BLaER1 treated with 17β-estradiol and CSF1 and Interleukin-3, amounts not matched to agents 10 nM and 100 nM (cell line): ENCODE measurements at regions not wholly inside any gene's neighbourhood (a gene's known extent, or its start where the extent isn't known, plus 50 kb on each side); places are given as distances from the start of the nearest gene placed in this dataset.

Source experiments
- H3K27ac ChIP-seq, 11 experiments: shearing (Covaris generic); formaldehyde crosslinking; 2 replicates each; pipeline ENCODE4 v1.8.1; 2022
- H3K27me3 ChIP-seq, 11 experiments: shearing (Covaris generic); formaldehyde crosslinking; 2 replicates each; pipeline ENCODE4 v1.8.1; 2022
- H3K36me3 ChIP-seq, 11 experiments: shearing (Covaris generic); formaldehyde crosslinking; 2 replicates each; pipeline ENCODE4 v1.8.1; 2022
- H3K4me1 ChIP-seq, 10 experiments: shearing (Covaris generic); formaldehyde crosslinking; 2 replicates each; pipeline ENCODE4 v1.8.1; 2022
- H3K4me2 ChIP-seq, 11 experiments: shearing (Covaris generic); formaldehyde crosslinking; 2 replicates each; pipeline ENCODE4 v1.8.1; 2022
- H3K4me3 ChIP-seq, 10 experiments: shearing (Covaris generic); formaldehyde crosslinking; 2 replicates each; pipeline ENCODE4 v1.8.1; 2022
- H3K9ac ChIP-seq, 11 experiments: shearing (Covaris generic); formaldehyde crosslinking; 2 replicates each; pipeline ENCODE4 v1.8.1; 2022
- H3K9me3 ChIP-seq, 11 experiments: shearing (Covaris generic); formaldehyde crosslinking; replicated peaks in 1 of 11; 2 replicates each; pipeline ENCODE4 v1.8.1; 2022
- H4K20me1 ChIP-seq, 11 experiments: shearing (Covaris generic); formaldehyde crosslinking; 2 replicates each; pipeline ENCODE4 v1.8.1; 2022
- Cebpa-rat ChIP-seq, 11 experiments: shearing (Covaris generic); IDR thresholded peaks; 2 replicates each; pipeline ENCODE4 v1.8.1; 2022

GRCh38 chr16:85177448-85177846 is 65.2 kb upstream of the CIBAR2 start:
- H3K27ac ChIP-seq: peak overlapping the region in 5 of 11 experiments; percentile 1 to 57 (median 40); a peak in 3 of 22 replicates
- TF ChIP-seq Cebpa-rat (IDR thresholded peaks at IDR 0.05): no peak
- peaks cover 0 to 41% (median 12%) of the 10 kb centered on the region in 11 experiments; a peak in 10 of 22 replicates for H4K20me1 ChIP-seq

DNA sequence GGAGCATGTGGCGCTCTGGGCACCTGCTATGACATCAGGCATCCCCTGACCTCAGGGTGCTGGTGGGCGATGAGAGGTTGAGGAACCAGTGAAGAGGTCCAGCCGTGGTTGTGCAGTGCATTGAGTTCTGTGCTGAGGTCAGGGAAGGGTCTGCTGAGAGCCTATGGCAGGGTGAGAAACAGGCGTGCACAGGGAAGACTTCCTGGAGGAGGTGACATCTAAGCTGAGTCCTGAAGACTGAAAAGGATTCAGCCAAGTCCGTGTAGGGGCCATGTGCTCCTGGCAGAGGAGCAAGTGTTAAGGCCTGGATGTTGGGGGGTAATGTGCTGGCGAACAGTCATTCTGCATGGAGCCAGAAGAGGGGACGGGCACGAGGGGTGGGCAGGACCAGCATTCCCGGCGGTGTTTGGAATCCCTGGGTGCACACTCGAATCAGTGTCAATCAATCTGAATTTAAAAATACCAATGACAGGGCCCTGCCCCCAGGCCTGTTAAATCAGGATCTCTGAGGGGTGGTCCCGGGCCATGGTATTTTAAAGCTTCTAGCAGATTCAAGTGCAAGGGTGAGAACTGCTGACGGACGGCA is 65.8 kb upstream of the CIBAR2 start:
- Histone ChIP-seq H4K20me1 (peaks cover 0 to 35% (median 10%) of the 10 kb centered on the region in 11 experiments; a peak in 10 of 22 replicates), H3K36me3 (no peaks in the 10 kb centered on the region), H3K4me2 (peak overlapping the region in 2 of 11 experiments; percentile 99; a peak in 2 of 22 replicates), H3K4me1 (peaks cover 31 to 49% (median 47%) of the 10 kb centered on the region in 10 experiments), H3K4me3 (no peak overlapping the region), H3K27me3 (peaks cover 0 to 7% (median 3%) of the 10 kb centered on the region in 11 experiments; a peak in 9 of 22 replicates), H3K9ac (no peak overlapping the region), H3K27ac (no peak overlapping the region; a peak in 1 of 22 replicates), H3K9me3 (peaks cover 0 to under 1% (median 0%) of the 10 kb centered on the region in 11 experiments; a peak in 1 of 22 replicates)
- no peak for TF ChIP-seq Cebpa-rat (IDR thresholded peaks at IDR 0.05)

More at GRCh38 chr16:85177448-85177846, 65.2 kb upstream of the CIBAR2 start:
- H3K4me3 ChIP-seq: no peak overlapping the region
- H3K4me1 ChIP-seq: peaks cover 37 to 56% (median 53%) of the 10 kb centered on the region in 10 experiments
- H3K9me3 ChIP-seq: peaks cover 0 to 3% (median 0%) of the 10 kb centered on the region in 11 experiments; a peak in 1 of 22 replicates
- H3K9ac ChIP-seq: no peak overlapping the region; a peak in 2 of 22 replicates
- peak overlapping the region; percentile 73 to 99 (median 86) for H3K4me2 ChIP-seq
- no peaks in the 10 kb centered on the region for H3K36me3 ChIP-seq
- peaks cover under 1 to 14% (median 10%) of the 10 kb centered on the region in 11 experiments; a peak in 21 of 22 replicates for H3K27me3 ChIP-seq

DNA sequence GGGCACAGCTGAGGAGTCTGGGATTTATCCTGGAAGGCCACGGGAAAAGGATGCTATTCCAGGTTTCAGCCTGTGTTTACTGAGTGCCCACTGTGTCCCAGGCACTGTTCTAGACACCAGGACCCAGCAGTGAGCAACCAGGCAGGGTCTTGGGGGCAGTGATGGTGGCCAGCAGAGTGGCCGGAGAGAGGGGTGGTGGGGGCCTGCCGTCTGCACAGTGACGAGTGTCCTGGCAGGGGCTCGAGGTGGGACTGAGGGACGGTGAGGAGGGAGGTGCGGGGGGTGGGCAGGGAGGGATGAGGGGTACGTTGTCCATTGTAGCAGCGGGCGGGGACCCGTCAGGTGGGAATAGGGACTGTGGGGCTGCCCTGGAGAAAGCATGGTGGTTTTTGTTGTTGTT is 66.3 kb upstream of the CIBAR2 start:
- Histone ChIP-seq H3K9ac (no peak overlapping the region), H3K36me3 (peaks cover 0 to 4% (median 0%) of the 10 kb centered on the region in 11 experiments; a peak in 1 of 22 replicates), H3K9me3 (peaks cover under 1 to 5% (median 3%) of the 10 kb centered on the region in 11 experiments; a peak in 21 of 22 replicates), H3K4me3 (no peak overlapping the region), H3K4me1 (peaks cover 29 to 44% (median 42%) of the 10 kb centered on the region in 10 experiments), H3K27me3 (peaks cover 0 to 2% (median 0%) of the 10 kb centered on the region in 11 experiments; a peak in 1 of 22 replicates), H3K4me2 (no peak overlapping the region), H4K20me1 (peaks cover 0 to 30% (median 8%) of the 10 kb centered on the region in 11 experiments; a peak in 10 of 22 replicates), H3K27ac (no peak overlapping the region)
- TF ChIP-seq Cebpa-rat (IDR thresholded peaks at IDR 0.05): no peak

- Histone ChIP-seq H4K20me1 (peaks cover 0 to 21% (median 5%) of the 10 kb centered on the region in 11 experiments; a peak in 9 of 22 replicates), H3K36me3 (peaks cover 0 to 12% (median 8%) of the 10 kb centered on the region in 11 experiments; a peak in 14 of 22 replicates), H3K9me3 (peaks cover 9 to 14% (median 12%) of the 10 kb centered on the region in 11 experiments), H3K27me3 (no peaks in the 10 kb centered on the region), H3K4me1 (peaks cover 28 to 35% (median 33%) of the 10 kb centered on the region in 10 experiments), H3K9ac (no peak overlapping the region), H3K4me2 (0 out of 22 replicates have a peak overlapping the region, but pooled peaks of 1 of the 11 experiments have one; percentile 10), H3K4me3 (no peak overlapping the region), H3K27ac (no peak overlapping the region)
- no peak for TF ChIP-seq Cebpa-rat (IDR thresholded peaks at IDR 0.05)
Measured at GRCh38 chr16:85179344-85180046, 67.2 kb upstream of the CIBAR2 start.

GRCh38 chr16:85180047-85180826 is 68.0 kb upstream of the CIBAR2 start:
- peaks cover 20 to 29% (median 27%) of the 10 kb centered on the region in 10 experiments for H3K4me1 ChIP-seq
- no peak overlapping the region for H3K4me2 ChIP-seq
- H3K27ac ChIP-seq: no peak overlapping the region
- peaks cover 0 to 16% (median 9%) of the 10 kb centered on the region in 11 experiments; a peak in 15 of 22 replicates for H3K36me3 ChIP-seq
- no peaks in the 10 kb centered on the region for H3K27me3 ChIP-seq
- no peak for TF ChIP-seq Cebpa-rat (IDR thresholded peaks at IDR 0.05)
- H3K4me3 ChIP-seq: no peak overlapping the region
- H4K20me1 ChIP-seq: peaks cover 0 to 14% (median under 1%) of the 10 kb centered on the region in 11 experiments; a peak in 8 of 22 replicates
- no peak overlapping the region for H3K9ac ChIP-seq
- peaks cover 17 to 22% (median 19%) of the 10 kb centered on the region in 11 experiments for H3K9me3 ChIP-seq

DNA sequence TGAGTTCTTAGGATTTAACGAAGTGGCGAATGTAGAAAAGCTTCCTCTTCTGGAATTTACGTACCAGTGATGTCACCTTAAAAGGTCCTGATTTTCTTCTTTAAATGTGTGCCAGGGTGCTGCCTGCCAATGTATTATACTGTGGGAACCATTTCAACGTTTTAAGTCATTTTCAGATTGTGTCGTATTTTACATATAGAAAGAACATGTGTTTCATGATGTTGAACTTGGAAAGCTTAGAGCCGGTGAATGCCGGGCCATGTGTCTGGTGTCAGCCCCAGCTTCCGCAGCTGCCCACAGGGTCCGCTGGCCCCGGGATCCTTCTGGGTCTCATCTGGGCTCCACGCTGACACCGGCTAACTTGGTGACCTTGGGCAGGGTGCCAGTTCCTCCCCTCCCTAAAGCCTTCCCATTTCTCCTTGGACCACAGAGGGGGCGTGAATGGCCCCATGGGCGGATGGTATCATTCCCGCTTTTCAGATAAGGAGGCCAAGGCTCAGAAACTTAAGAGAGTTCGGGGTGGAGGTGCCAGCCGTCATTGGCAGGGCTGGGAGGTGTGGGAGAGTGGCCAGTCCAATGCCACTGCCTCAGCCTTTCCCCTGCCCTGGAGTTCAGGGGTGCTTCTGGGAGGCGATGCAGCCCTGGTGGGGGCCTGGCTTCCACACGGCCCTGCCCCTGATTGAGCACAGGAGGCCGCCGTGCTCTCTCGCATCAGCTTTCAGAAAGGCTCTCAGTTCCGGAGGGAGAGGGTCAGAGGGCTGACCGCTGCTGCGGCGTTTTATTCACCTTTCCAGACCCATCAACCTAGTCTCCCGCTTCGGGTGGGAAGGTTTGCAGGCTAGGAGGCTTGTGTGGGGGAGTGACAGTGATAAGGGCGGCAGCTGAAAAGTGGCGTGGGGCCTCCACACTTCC is 68.8 kb upstream of the CIBAR2 start:
- Histone ChIP-seq H3K4me1 (peaks cover 12 to 28% (median 21%) of the 10 kb centered on the region in 10 experiments), H3K27me3 (no peaks in the 10 kb centered on the region), H3K9ac (no peak overlapping the region), H3K36me3 (peaks cover 0 to 17% (median 9%) of the 10 kb centered on the region in 11 experiments; a peak in 15 of 22 replicates), H3K27ac (no peak overlapping the region), H4K20me1 (peaks cover 0 to 7% (median 0%) of the 10 kb centered on the region in 11 experiments; a peak in 3 of 22 replicates), H3K4me2 (no peak overlapping the region), H3K9me3 (peaks cover 18 to 26% (median 22%) of the 10 kb centered on the region in 11 experiments), H3K4me3 (no peak overlapping the region)
- TF ChIP-seq Cebpa-rat (IDR thresholded peaks at IDR 0.05): no peak

DNA sequence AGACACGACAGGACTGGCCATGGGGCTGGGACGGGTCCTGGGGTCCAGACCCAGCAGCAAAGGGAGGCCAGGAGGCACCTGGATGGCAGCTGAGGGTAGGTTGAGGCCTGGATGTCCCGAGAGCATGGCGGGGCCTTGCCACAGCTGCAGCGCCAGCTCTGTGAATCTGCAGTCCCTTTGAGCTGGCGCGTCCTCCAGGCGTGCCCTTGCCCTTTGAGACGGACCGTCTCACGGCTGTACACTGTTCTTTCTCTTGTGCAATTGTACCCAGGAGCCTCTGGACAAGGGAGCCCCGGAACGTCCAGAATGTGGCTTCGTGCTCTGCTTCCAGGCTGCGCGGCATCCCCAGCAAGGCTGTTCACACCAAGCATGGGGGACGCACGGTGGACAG is 69.5 kb upstream of the CIBAR2 start:
- Histone ChIP-seq H3K4me1 (peaks cover 5 to 23% (median 15%) of the 10 kb centered on the region in 10 experiments), H3K4me2 (no peak overlapping the region), H4K20me1 (peaks cover 0 to 6% (median 0%) of the 10 kb centered on the region in 11 experiments; a peak in 3 of 22 replicates), H3K27me3 (no peaks in the 10 kb centered on the region), H3K4me3 (no peak overlapping the region), H3K27ac (no peak overlapping the region), H3K36me3 (peaks cover 0 to 17% (median 9%) of the 10 kb centered on the region in 11 experiments; a peak in 15 of 22 replicates), H3K9ac (no peak overlapping the region), H3K9me3 (peaks cover 18 to 26% (median 22%) of the 10 kb centered on the region in 11 experiments)
- no peak for TF ChIP-seq Cebpa-rat (IDR thresholded peaks at IDR 0.05)
